ENCODE measurements at regions not wholly inside any gene's neighbourhood (a gene's known extent, or its start where the extent isn't known, plus 50 kb on each side); places are given as distances from the start of the nearest gene placed in this dataset.
"Not testable (repeated sequence)": the region's sequence is repeated elsewhere in the genome, so short reads cannot be mapped to it uniquely, and the experiment has no call there.

GRCh38 chr2:131672471-131673399, 145.0 kb downstream of the CCDC74A start:
- DNase-seq: peak; percentile 61

- DNase-seq: peak; percentile 60
These were observed 145.9 kb downstream of the CCDC74A start for GRCh38 chr2:131673400-131674173.

- no peak for DNase-seq
These were observed 146.5 kb downstream of the CCDC74A start for GRCh38 chr2:131674174-131674507.

- not testable (repeated sequence) for DNase-seq
These were observed 154.0 kb downstream of the CCDC74A start for GRCh38 chr2:131681611-131682121.

GRCh38 chr2:131682122-131682944, 154.6 kb downstream of the CCDC74A start:
- DNase-seq: peak; percentile 70

- DNase-seq: not testable (repeated sequence)
These were observed 155.2 kb downstream of the CCDC74A start for GRCh38 chr2:131682945-131683330.

GRCh38 chr2:131684631-131685316, 157.1 kb downstream of the CCDC74A start:
- not testable (repeated sequence) for DNase-seq

GRCh38 chr2:131686164-131686893, 158.6 kb downstream of the CCDC74A start:
- DNase-seq: not testable (repeated sequence)

GRCh38 chr2:131686894-131687238, 159.2 kb downstream of the CCDC74A start:
- DNase-seq: not testable (repeated sequence)

- not testable (repeated sequence) for DNase-seq
These were observed 161.4 kb downstream of the CCDC74A start for GRCh38 chr2:131689066-131689465.

GRCh38 chr2:131711268-131711667, 183.6 kb downstream of the CCDC74A start:
- DNase-seq: not testable (repeated sequence)

- not testable (repeated sequence) for DNase-seq
These were observed 190.2 kb downstream of the CCDC74A start for GRCh38 chr2:131717907-131718306.

- DNase-seq: not testable (repeated sequence)
These were observed 193.5 kb downstream of the CCDC74A start for GRCh38 chr2:131721163-131721562.

- DNase-seq: not testable (repeated sequence)
These were observed 194.6 kb downstream of the CCDC74A start for GRCh38 chr2:131722256-131722655.

- DNase-seq: no peak
These were observed 196.3 kb downstream of the CCDC74A start for GRCh38 chr2:131724019-131724418.

GRCh38 chr2:131728451-131728850, 200.8 kb downstream of the CCDC74A start:
- not testable (repeated sequence) for DNase-seq

GRCh38 chr2:131733530-131733929, 205.8 kb downstream of the CCDC74A start:
- DNase-seq: not testable (repeated sequence)

- not testable (repeated sequence) for DNase-seq
These were observed 208.7 kb downstream of the CCDC74A start for GRCh38 chr2:131736406-131736805.

GRCh38 chr2:131738533-131738932, 210.8 kb downstream of the CCDC74A start:
- DNase-seq: not testable (repeated sequence)

GRCh38 chr2:131738996-131739434, 211.3 kb downstream of the CCDC74A start:
- not testable (repeated sequence) for DNase-seq

All from CD4-positive, alpha-beta T cell treated with Interleukin-17A for 1 hour (primary cell).